Heart right ventricle (tissue), 16 donors: ENCODE measurements at regions not wholly inside any gene's neighbourhood (a gene's known extent, or its start where the extent isn't known, plus 50 kb on each side); places are given as distances from the start of the nearest gene placed in this dataset.

ENCODE experiments used
- ATAC-seq, 8 donors: fragments of 200-7000 bp; cut with Tn5 transposase; one replicate each; pipeline ENCODE4 v1.9.1; 2020; ENCODE audit warnings: mild to moderate bottlenecking in 8 of 8, moderate library complexity in 8 of 8, moderate number of reproducible peaks in 1 of 8
- DNase-seq, 2 donors: peaks; one replicate each; pipeline ENCODE4 v3.0.0-alpha.2; 2020
- H3K27ac ChIP-seq, 10 donors: fragments of 200-600 bp; sonication (generic) in 2 of 10; one replicate each; pipeline versions ENCODE4 v1.5.0 to v1.8.0; 2020 to 2022; ENCODE audit warnings: mild to moderate bottlenecking in 3 of 10
- H3K27me3 ChIP-seq, 7 donors: fragments of 200-600 bp; one replicate each; pipeline ENCODE4 v1.8.0; 2021 to 2022; ENCODE audit warnings: mild to moderate bottlenecking in 2 of 7
- H3K36me3 ChIP-seq, 9 donors: fragments of 200-600 bp; sonication (generic) in 1 of 9; one replicate each; pipeline versions ENCODE4 v1.5.0 to v1.8.0; 2020 to 2022; ENCODE audit warnings: mild to moderate bottlenecking in 2 of 9
- H3K4me1 ChIP-seq, 9 donors: fragments of 200-600 bp; sonication (generic) in 1 of 9; one replicate each; pipeline versions ENCODE4 v1.5.0 to v1.8.0; 2020 to 2022; ENCODE audit warnings: mild to moderate bottlenecking in 4 of 9
- H3K4me3 ChIP-seq, 10 donors: fragments of 200-600 bp; sonication (generic) in 2 of 10; one replicate each; pipeline versions ENCODE4 v1.5.0 to v1.8.0; 2020 to 2022; ENCODE audit warnings: mild to moderate bottlenecking in 7 of 10, moderate library complexity in 2 of 10
- H3K9me3 ChIP-seq, 11 donors: fragments of 200-600 bp in 10 of 11; sonication (generic) in 2 of 11; one replicate each; pipeline versions ENCODE4 v1.5.0 to v1.8.0; 2013 to 2022; ENCODE audit warnings: mild to moderate bottlenecking in 2 of 11, control low read depth in 1 of 11, moderate library complexity in 1 of 11
- WGBS, 2 donors: extraction: QIAGEN DNeasy Blood & Tissue Kit; methylation state at CpG; one replicate each; pipeline ENCODE4 v1.1.7; 2013; ENCODE audit warnings: inconsistent platforms in 1 of 2; 5-methylcytosine and 5-hydroxymethylcytosine counted together
- intact Hi-C, 10 donors: fragments of 100-400 bp; cut with DNase I; formaldehyde crosslinking; loops; one replicate each; pipeline versions ENCODE4 v1.11.1 to v1.14.2; 2022
- TF ChIP-seq, protein P1 (sequence below), 9 donors: fragments of 200-600 bp; sonication (generic) in 2 of 9; IDR thresholded peaks; one replicate each; pipeline versions ENCODE4 v1.5.0 to v1.8.0; 2021 to 2022; ENCODE audit warnings: antibody characterized with exemption in 9 of 9, mild to moderate bottlenecking in 5 of 9, moderate library complexity in 1 of 9
- donor health status: Arrhythmogenic right ventricular cardiomyopathy.
- donor health status: ischemic (EF 13 %, LVEDD 7.1; RV severe dilation, severe dysfunction).
- donor health status: healthy with polysubstance abuse.
- donor health status: DM: no; HTN: yes; CAD: no.
- donor health status: DM: no; HTN: no; CAD: no.
- donor health status: ischemic (EF 25% LVEDD 6.9; RV normal size, moderate dysfunction).
- donor health status: ischemic (EF 25% LVEDD 5.7; RV mildly dilated, moderate dysfunction).
- donor health status: healthy.
- donor health status: DM: yes; HTN: yes; CAD: no.
- donor health status: Ischemic cardiomyopathy.
- donor health status: ischemic (EF 35%, LVEDD 5.7; RV mildly dilated, moderate dysfunction).
- donor health status: nonischemic (EF 11% LVEDD 7.7; RV severe dilation, severe dysfunction).
- donor health status: DM: yes; HTN: yes; CAD: no.
- donor health status: PGD.
- donor health status: ischemic (EF 29% LVEDD 5.4; RV normal size, mild dysfunction).
- donor health status: nonischemic (EF 23%, LVEDD 6.1; RV moderate dilation, normal function).

DNA sequence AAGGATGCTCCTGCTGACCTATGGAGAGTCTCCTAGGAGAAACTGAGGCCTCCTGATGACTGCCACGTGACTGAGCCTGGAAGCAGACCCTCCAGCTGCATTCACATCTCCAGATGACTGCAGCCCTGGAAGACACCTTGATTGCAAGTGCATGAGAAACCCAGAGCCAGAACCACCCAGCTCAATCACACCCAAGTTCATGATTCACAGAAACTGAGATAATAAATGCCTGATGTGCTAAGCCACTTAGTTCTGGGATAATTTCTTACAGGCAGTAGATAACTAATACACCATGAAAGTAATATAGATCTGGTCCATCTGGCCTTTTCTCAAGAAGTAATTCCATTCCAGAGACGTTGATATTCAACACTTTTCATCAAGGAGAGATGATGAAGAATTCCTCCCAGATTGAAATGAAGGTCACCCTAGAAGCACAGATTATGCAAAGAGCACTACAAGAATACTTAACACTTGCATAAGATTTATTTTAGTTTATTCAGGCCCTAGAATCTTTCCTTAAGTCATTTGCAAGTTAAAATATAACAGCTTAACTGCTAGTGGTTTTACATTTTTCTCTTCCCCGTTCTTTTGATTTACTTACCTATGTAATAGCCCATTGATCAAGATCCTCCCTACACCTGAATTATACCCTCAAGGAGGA, 208.2 kb upstream of the INHBA start:
- DNase-seq (no peak), ATAC-seq (no peak)
- Histone ChIP-seq H3K27me3 (no peaks in the 10 kb centered on the region), H3K27ac (no peak overlapping the region), H3K9me3 (peaks cover 0 to 6% (median 0%) of the 10 kb centered on the region in 11 donors), H3K4me3 (no peak overlapping the region), H3K4me1 (peaks cover 0 to 3% (median 0%) of the 10 kb centered on the region in 9 donors), H3K36me3 (no peaks in the 10 kb centered on the region)
- TF ChIP-seq, protein P1, sequence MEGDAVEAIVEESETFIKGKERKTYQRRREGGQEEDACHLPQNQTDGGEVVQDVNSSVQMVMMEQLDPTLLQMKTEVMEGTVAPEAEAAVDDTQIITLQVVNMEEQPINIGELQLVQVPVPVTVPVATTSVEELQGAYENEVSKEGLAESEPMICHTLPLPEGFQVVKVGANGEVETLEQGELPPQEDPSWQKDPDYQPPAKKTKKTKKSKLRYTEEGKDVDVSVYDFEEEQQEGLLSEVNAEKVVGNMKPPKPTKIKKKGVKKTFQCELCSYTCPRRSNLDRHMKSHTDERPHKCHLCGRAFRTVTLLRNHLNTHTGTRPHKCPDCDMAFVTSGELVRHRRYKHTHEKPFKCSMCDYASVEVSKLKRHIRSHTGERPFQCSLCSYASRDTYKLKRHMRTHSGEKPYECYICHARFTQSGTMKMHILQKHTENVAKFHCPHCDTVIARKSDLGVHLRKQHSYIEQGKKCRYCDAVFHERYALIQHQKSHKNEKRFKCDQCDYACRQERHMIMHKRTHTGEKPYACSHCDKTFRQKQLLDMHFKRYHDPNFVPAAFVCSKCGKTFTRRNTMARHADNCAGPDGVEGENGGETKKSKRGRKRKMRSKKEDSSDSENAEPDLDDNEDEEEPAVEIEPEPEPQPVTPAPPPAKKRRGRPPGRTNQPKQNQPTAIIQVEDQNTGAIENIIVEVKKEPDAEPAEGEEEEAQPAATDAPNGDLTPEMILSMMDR (IDR thresholded peaks at IDR 0.05), result no peak
- 67 to 70% methylated on average over 3 of the region's 3 CpGs for WGBS, 2 donors
- intact Hi-C loops, result no loop called here

DNA sequence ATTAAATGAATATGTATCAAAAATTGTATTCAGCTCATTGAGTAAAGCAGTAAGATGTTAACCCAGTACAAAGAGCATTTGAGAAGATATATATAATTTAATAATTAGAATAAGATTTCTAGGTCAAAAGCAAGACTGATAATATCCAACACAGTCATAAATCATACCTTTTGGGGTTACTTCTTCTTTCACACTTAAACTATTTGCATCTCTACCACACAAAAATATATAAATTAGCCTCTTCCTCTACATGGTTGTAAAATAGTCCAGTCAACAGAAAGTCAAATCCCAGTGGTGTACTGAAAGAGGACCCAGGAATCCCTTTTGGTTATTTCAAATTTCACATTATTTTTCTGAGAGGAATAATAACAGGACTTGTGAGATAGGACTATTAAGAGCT, 204.6 kb upstream of the INHBA start:
- no peaks in the 10 kb centered on the region for H3K4me1 ChIP-seq
- no peak overlapping the region for H3K27ac ChIP-seq
- H3K4me3 ChIP-seq, result no peak overlapping the region
- TF ChIP-seq, protein P1 (IDR thresholded peaks at IDR 0.05), result no peak
- no peaks in the 10 kb centered on the region for H3K27me3 ChIP-seq
- DNase-seq, result no peak
- no peak for ATAC-seq
- intact Hi-C loops, result no loop called here
- H3K9me3 ChIP-seq, result peaks cover 0 to 28% (median 8%) of the 10 kb centered on the region in 11 donors
- no peaks in the 10 kb centered on the region for H3K36me3 ChIP-seq

DNA sequence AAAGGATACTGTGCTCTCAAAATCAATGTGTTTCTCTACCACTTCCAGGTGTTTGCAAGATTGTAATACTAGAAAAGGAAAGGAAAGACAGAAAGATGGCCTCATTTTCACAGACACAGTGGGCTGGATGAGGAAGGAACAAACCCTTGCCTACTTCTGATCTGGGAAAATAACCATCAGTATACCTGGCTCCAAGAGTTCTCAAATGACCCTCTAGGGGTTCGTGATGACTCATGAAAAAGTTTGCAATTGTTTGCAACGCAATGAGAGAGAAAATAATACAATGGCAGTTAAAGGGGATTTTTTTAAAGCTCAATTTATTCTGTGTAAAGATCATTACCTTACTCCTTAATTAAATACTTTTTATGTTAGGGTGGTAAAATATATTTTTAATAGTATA, 197.6 kb upstream of the INHBA start:
- peaks cover 0 to 23% (median 8%) of the 10 kb centered on the region in 11 donors for H3K9me3 ChIP-seq
- DNase-seq (no peak), ATAC-seq (no peak)
- intact Hi-C loops, result no loop called here
- H3K4me1 ChIP-seq, result no peaks in the 10 kb centered on the region
- 67 to 68% methylated on average over 2 of the region's 2 CpGs for WGBS, 2 donors
- no peak overlapping the region for H3K27ac ChIP-seq
- peaks cover 0 to 6% (median 0%) of the 10 kb centered on the region in 7 donors for H3K27me3 ChIP-seq
- TF ChIP-seq, protein P1 (IDR thresholded peaks at IDR 0.05), result no peak
- no peak overlapping the region for H3K4me3 ChIP-seq
- no peaks in the 10 kb centered on the region for H3K36me3 ChIP-seq

DNA sequence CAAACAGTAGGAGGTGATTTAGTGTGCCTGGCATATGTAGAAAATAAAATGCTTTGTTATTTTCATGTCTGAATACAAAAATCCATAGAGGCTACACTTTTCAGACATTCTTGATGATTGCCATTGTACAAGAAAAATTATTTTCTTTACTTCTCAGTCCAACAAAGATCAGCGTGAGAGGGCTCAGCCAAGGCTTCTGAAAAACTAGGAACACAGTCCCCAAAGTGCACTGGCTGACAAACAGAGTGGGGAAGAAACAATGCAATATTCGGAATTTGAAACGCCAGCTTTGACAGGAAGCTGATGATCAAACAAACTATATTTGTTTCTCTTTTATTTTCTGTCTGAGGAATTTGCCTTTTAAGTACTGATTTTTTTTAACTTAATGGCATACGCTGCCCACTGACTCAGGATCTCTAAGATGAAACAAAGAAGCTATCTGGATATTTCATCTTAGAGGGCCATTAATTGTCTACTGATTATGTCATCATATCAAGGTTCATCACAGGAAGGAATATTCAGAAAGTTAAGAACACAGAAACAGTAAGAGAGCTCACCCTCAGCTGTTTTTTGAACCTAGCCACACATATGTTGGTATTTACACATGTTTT, 197.0 kb upstream of the INHBA start:
- Histone ChIP-seq H3K27me3 (peaks cover 0 to 6% (median 0%) of the 10 kb centered on the region in 7 donors), H3K9me3 (peaks cover 0 to 18% (median 3%) of the 10 kb centered on the region in 11 donors), H3K4me1 (no peaks in the 10 kb centered on the region), H3K4me3 (no peak overlapping the region), H3K27ac (no peak overlapping the region), H3K36me3 (no peaks in the 10 kb centered on the region)
- 60% methylated on average over 4 of the region's 4 CpGs for WGBS, 2 donors
- no peak for DNase-seq
- intact Hi-C loops, result no loop called here
- TF ChIP-seq, protein P1 (IDR thresholded peaks at IDR 0.05), result no peak
- no peak for ATAC-seq
